ENCODE measurements at regions not wholly inside any gene's neighbourhood (a gene's known extent, or its start where the extent isn't known, plus 50 kb on each side); places are given as distances from the start of the nearest gene placed in this dataset.

- TF ChIP-seq CTCF (IDR thresholded peaks at IDR 0.05; ENCODE audit: insufficient read depth, low read length, poor library complexity, severe bottlenecking): no peak
- Histone ChIP-seq H3K4me3 (replicated peaks; ENCODE audit: low read depth, low read length) (no peak overlapping the region), H3K36me3 (ENCODE audit: control insufficient read depth, insufficient read depth, low read length) (no peaks in the 10 kb centered on the region), H3K27me3 (replicated peaks; ENCODE audit: control insufficient read depth, insufficient read depth, low read length) (no peaks in the 10 kb centered on the region)
- DNase-seq (ENCODE audit: extremely low read depth, insufficient read length): no peak
These were observed 849.6 kb upstream of the MAP3K7 start for GRCh38 chr6:91436448-91436847.

- no peaks in the 10 kb centered on the region for H3K36me3 ChIP-seq (ENCODE audit: control insufficient read depth, insufficient read depth, low read length)
- no peak for TF ChIP-seq CTCF (IDR thresholded peaks at IDR 0.05; ENCODE audit: insufficient read depth, low read length, poor library complexity, severe bottlenecking)
- H3K4me3 ChIP-seq (replicated peaks; ENCODE audit: low read depth, low read length): no peak overlapping the region
- H3K27me3 ChIP-seq (replicated peaks; ENCODE audit: control insufficient read depth, insufficient read depth, low read length): no peaks in the 10 kb centered on the region
- DNase-seq (ENCODE audit: extremely low read depth, insufficient read length): no peak
These were observed 848.8 kb upstream of the MAP3K7 start for GRCh38 chr6:91435630-91436029.

- no peak for TF ChIP-seq CTCF (IDR thresholded peaks at IDR 0.05; ENCODE audit: insufficient read depth, low read length, poor library complexity, severe bottlenecking)
- no peak for DNase-seq (ENCODE audit: extremely low read depth, insufficient read length)
- H3K4me3 ChIP-seq (replicated peaks; ENCODE audit: low read depth, low read length): no peak overlapping the region
- H3K36me3 ChIP-seq (ENCODE audit: control insufficient read depth, insufficient read depth, low read length): no peaks in the 10 kb centered on the region
- H3K27me3 ChIP-seq (replicated peaks; ENCODE audit: control insufficient read depth, insufficient read depth, low read length): no peaks in the 10 kb centered on the region
These were observed 847.7 kb upstream of the MAP3K7 start for GRCh38 chr6:91434576-91434975.

GRCh38 chr6:91433660-91434534, 847.0 kb upstream of the MAP3K7 start:
- Histone ChIP-seq H3K36me3 (ENCODE audit: control insufficient read depth, insufficient read depth, low read length) (no peaks in the 10 kb centered on the region), H3K4me3 (replicated peaks; ENCODE audit: low read depth, low read length) (no peak overlapping the region), H3K27me3 (replicated peaks; ENCODE audit: control insufficient read depth, insufficient read depth, low read length) (no peaks in the 10 kb centered on the region)
- DNase-seq (ENCODE audit: extremely low read depth, insufficient read length): no peak
- TF ChIP-seq CTCF (IDR thresholded peaks at IDR 0.05; ENCODE audit: insufficient read depth, low read length, poor library complexity, severe bottlenecking): no peak

DNA sequence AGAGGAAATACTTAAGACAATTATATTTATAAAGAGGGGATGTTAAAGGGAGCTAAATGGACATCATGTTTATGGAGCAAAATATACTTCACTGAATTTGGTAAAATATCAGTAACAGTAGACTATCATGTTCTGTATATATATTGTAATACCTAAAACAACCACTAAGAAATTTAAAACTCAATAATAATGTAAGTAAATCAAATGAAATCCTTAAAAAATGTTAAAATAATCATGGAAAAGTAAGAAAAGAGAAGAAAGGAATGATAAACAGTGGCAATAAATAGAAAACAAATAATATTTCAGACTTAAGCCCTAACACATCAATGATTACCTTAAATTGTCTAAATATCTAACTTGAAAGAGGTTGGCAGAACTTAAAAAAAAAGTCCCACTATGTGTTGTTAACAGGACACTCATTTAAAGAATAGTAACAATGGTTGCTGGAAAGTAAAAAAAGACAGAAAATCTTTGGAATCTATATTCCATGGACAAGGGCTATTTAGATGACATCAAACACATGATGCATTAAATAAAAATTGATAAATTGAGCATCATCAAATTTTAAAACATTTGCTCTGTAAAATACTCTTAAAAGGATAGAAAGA, 842.2 kb upstream of the MAP3K7 start:
- H3K36me3 ChIP-seq (ENCODE audit: control insufficient read depth, insufficient read depth, low read length): no peaks in the 10 kb centered on the region
- H3K4me3 ChIP-seq (replicated peaks; ENCODE audit: low read depth, low read length): no peak overlapping the region
- H3K27me3 ChIP-seq (replicated peaks; ENCODE audit: control insufficient read depth, insufficient read depth, low read length): no peaks in the 10 kb centered on the region
- no peak for TF ChIP-seq CTCF (IDR thresholded peaks at IDR 0.05; ENCODE audit: insufficient read depth, low read length, poor library complexity, severe bottlenecking)
- DNase-seq (ENCODE audit: extremely low read depth, insufficient read length): no peak
